ENCODE measurements at regions not wholly inside any gene's neighbourhood (a gene's known extent, or its start where the extent isn't known, plus 50 kb on each side); places are given as distances from the start of the nearest gene placed in this dataset.

DNA sequence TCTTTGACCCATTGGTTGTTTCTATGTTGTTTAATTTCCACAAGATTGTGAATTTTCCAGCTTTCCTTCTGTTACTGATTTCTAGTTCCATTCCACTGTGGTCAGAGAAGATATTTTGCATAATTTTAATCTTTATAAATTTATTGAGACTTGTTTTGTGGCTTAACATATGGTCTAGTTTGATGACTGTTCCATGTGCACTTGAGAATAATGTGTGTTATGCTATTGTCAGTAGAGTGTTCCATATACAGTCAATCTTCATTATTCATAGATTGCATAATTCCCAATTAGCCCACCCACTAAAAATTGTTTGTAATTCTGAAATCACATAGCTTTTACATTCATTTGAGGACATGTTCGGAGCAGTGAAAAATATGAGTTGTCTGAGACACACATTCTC is 346.1 kb upstream of the DDI1 start:
- TF ChIP-seq GABPA (IDR thresholded peaks at IDR 0.05 in 1 of 2, conservative IDR thresholded peaks at IDR 0.05 in 1 of 2) (no peak), JUND (IDR thresholded peaks at IDR 0.05) (no peak), RXRA (IDR thresholded peaks at IDR 0.05) (no peak), YY1 (IDR thresholded peaks at IDR 0.05) (no peak), TAF1 (conservative IDR thresholded peaks at IDR 0.05) (no peak), RAD21 (IDR thresholded peaks at IDR 0.05) (no peak)
- TF ChIP-seq, protein P1, sequence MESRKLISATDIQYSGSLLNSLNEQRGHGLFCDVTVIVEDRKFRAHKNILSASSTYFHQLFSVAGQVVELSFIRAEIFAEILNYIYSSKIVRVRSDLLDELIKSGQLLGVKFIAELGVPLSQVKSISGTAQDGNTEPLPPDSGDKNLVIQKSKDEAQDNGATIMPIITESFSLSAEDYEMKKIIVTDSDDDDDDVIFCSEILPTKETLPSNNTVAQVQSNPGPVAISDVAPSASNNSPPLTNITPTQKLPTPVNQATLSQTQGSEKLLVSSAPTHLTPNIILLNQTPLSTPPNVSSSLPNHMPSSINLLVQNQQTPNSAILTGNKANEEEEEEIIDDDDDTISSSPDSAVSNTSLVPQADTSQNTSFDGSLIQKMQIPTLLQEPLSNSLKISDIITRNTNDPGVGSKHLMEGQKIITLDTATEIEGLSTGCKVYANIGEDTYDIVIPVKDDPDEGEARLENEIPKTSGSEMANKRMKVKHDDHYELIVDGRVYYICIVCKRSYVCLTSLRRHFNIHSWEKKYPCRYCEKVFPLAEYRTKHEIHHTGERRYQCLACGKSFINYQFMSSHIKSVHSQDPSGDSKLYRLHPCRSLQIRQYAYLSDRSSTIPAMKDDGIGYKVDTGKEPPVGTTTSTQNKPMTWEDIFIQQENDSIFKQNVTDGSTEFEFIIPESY (IDR thresholded peaks at IDR 0.05), result no peak
- TF ChIP-seq, protein P2, sequence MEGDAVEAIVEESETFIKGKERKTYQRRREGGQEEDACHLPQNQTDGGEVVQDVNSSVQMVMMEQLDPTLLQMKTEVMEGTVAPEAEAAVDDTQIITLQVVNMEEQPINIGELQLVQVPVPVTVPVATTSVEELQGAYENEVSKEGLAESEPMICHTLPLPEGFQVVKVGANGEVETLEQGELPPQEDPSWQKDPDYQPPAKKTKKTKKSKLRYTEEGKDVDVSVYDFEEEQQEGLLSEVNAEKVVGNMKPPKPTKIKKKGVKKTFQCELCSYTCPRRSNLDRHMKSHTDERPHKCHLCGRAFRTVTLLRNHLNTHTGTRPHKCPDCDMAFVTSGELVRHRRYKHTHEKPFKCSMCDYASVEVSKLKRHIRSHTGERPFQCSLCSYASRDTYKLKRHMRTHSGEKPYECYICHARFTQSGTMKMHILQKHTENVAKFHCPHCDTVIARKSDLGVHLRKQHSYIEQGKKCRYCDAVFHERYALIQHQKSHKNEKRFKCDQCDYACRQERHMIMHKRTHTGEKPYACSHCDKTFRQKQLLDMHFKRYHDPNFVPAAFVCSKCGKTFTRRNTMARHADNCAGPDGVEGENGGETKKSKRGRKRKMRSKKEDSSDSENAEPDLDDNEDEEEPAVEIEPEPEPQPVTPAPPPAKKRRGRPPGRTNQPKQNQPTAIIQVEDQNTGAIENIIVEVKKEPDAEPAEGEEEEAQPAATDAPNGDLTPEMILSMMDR (IDR thresholded peaks at IDR 0.05; ENCODE audit: low read depth, low read length, missing input control), result no peak
- TF ChIP-seq, protein P3, sequence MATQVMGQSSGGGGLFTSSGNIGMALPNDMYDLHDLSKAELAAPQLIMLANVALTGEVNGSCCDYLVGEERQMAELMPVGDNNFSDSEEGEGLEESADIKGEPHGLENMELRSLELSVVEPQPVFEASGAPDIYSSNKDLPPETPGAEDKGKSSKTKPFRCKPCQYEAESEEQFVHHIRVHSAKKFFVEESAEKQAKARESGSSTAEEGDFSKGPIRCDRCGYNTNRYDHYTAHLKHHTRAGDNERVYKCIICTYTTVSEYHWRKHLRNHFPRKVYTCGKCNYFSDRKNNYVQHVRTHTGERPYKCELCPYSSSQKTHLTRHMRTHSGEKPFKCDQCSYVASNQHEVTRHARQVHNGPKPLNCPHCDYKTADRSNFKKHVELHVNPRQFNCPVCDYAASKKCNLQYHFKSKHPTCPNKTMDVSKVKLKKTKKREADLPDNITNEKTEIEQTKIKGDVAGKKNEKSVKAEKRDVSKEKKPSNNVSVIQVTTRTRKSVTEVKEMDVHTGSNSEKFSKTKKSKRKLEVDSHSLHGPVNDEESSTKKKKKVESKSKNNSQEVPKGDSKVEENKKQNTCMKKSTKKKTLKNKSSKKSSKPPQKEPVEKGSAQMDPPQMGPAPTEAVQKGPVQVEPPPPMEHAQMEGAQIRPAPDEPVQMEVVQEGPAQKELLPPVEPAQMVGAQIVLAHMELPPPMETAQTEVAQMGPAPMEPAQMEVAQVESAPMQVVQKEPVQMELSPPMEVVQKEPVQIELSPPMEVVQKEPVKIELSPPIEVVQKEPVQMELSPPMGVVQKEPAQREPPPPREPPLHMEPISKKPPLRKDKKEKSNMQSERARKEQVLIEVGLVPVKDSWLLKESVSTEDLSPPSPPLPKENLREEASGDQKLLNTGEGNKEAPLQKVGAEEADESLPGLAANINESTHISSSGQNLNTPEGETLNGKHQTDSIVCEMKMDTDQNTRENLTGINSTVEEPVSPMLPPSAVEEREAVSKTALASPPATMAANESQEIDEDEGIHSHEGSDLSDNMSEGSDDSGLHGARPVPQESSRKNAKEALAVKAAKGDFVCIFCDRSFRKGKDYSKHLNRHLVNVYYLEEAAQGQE (IDR thresholded peaks at IDR 0.05), result no peak

Measured in liver (tissue), 3 donors.